Stimulated activated CD8-positive, alpha-beta memory T cell treated with anti-CD3 and anti-CD28 coated beads, Interleukin-7, amount 100 ng/mL, for 4 hours (primary cell): ENCODE measurements at regions not wholly inside any gene's neighbourhood (a gene's known extent, or its start where the extent isn't known, plus 50 kb on each side); places are given as distances from the start of the nearest gene placed in this dataset.
"Not testable (repeated sequence)": the region's sequence is repeated elsewhere in the genome, so short reads cannot be mapped to it uniquely, and the experiment has no call there.

Source experiments
- DNase-seq, 2 donors: peaks; one replicate each; pipeline ENCODE4 v3.0.0-alpha.2; 2020; ENCODE audit warnings: low read depth in 2 of 2

- DNase-seq: no peak
Observed at GRCh38 chr7:87007038-87007437, 52.4 kb downstream of the ELAPOR2 start.

- no peak for DNase-seq
Observed at GRCh38 chr7:87004956-87005355, 54.5 kb downstream of the ELAPOR2 start.

GRCh38 chr7:87003872-87004798, 55.3 kb downstream of the ELAPOR2 start:
- no peak for DNase-seq

GRCh38 chr7:87001214-87001613, 58.2 kb downstream of the ELAPOR2 start:
- no peak for DNase-seq

- DNase-seq: no peak
Observed at GRCh38 chr7:87000344-87000743, 59.1 kb downstream of the ELAPOR2 start.

GRCh38 chr7:86999750-87000149, 59.7 kb downstream of the ELAPOR2 start:
- no peak for DNase-seq

- no peak for DNase-seq
Observed at GRCh38 chr7:86995814-86996213, 63.6 kb downstream of the ELAPOR2 start.

- DNase-seq: no peak
Observed at GRCh38 chr7:86995052-86995725, 64.3 kb downstream of the ELAPOR2 start.

GRCh38 chr7:86991771-86992191, 67.7 kb downstream of the ELAPOR2 start:
- no peak for DNase-seq

GRCh38 chr7:86991093-86991769, 68.2 kb downstream of the ELAPOR2 start:
- no peak for DNase-seq

GRCh38 chr7:86989407-86989806, 70.0 kb downstream of the ELAPOR2 start:
- no peak for DNase-seq

- DNase-seq: not testable (repeated sequence)
Observed at GRCh38 chr7:86987834-86988233, 71.6 kb downstream of the ELAPOR2 start.

GRCh38 chr7:86987358-86987757, 72.1 kb downstream of the ELAPOR2 start:
- not testable (repeated sequence) for DNase-seq

- DNase-seq: not testable (repeated sequence)
Observed at GRCh38 chr7:86985342-86985741, 74.1 kb downstream of the ELAPOR2 start.

GRCh38 chr7:86983654-86984053, 75.8 kb downstream of the ELAPOR2 start:
- DNase-seq: not testable (repeated sequence)

GRCh38 chr7:86981937-86982336, 77.5 kb downstream of the ELAPOR2 start:
- DNase-seq: not testable (repeated sequence)

- DNase-seq: no peak
Observed at GRCh38 chr7:86981127-86981526, 78.3 kb downstream of the ELAPOR2 start.

- DNase-seq: no peak
Observed at GRCh38 chr7:86980223-86980622, 79.2 kb downstream of the ELAPOR2 start.

- peak in 1 of 2 donors; percentile 1 for DNase-seq
Observed at GRCh38 chr7:86978808-86979506, 80.5 kb downstream of the ELAPOR2 start.

- DNase-seq: no peak
Observed at GRCh38 chr7:86976958-86977357, 82.5 kb downstream of the ELAPOR2 start.

- DNase-seq: no peak
Observed at GRCh38 chr7:86975914-86976313, 83.5 kb downstream of the ELAPOR2 start.

- DNase-seq: no peak
Observed at GRCh38 chr7:86975449-86975848, 84.0 kb downstream of the ELAPOR2 start.
